HG02973 (cell line): ENCODE measurements at regions not wholly inside any gene's neighbourhood (a gene's known extent, or its start where the extent isn't known, plus 50 kb on each side); places are given as distances from the start of the nearest gene placed in this dataset.

Experiments
- ATAC-seq: cut with Tn5 transposase; IDR thresholded peaks from one replicate; pipeline ENCODE4 v1.9.1; 2021; ENCODE audit warnings: moderate library complexity; ENCODE audit not compliant: unreplicated experiment

DNA sequence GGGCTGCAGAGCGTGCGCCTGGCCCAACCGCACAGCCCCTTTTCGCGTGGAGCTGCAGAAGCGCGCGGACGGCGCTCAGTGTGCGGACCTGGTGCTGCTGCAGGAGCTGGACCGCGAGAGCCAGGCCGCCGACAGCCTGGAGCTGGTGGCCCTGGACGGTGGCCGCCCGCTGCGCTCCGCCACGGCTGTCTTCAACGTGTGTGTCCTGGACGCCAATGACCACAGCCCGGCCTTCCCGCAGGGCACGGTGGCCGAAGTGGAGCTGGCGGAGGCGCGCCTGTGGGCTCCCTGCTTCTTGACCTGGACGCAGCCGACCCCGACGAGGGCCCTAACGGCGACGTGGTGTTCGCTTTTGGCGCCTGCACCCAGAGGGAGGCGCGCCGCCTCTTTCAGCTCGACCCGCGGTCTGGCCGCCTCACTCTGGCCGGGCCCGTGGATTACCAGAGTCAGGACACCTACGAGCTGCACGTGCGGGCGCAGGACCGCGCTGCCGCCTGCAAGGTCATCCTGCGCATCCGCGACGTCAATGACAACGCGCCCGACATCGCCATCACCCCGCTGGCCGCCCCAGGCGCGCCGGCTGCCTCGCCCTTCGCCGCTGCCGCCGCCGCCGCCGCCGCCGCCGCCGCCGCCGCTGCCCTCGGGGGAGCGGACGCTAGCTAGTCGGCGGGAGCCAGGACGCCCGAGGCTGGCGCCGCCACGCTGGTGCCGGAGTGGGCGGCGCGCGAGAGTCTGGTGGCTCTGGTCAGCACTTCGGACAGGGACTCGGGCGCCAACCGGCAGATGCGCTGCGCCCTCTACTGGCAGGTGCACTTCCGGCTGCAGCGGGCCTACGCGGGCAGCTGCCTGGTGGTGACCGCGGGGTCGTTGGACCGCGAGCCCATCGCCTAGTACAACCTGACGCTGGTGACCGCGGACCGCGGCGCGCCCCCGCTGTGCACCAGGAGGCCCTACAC lies 172.2 kb downstream of the OLFM4 start:
- ATAC-seq, result no peak

DNA sequence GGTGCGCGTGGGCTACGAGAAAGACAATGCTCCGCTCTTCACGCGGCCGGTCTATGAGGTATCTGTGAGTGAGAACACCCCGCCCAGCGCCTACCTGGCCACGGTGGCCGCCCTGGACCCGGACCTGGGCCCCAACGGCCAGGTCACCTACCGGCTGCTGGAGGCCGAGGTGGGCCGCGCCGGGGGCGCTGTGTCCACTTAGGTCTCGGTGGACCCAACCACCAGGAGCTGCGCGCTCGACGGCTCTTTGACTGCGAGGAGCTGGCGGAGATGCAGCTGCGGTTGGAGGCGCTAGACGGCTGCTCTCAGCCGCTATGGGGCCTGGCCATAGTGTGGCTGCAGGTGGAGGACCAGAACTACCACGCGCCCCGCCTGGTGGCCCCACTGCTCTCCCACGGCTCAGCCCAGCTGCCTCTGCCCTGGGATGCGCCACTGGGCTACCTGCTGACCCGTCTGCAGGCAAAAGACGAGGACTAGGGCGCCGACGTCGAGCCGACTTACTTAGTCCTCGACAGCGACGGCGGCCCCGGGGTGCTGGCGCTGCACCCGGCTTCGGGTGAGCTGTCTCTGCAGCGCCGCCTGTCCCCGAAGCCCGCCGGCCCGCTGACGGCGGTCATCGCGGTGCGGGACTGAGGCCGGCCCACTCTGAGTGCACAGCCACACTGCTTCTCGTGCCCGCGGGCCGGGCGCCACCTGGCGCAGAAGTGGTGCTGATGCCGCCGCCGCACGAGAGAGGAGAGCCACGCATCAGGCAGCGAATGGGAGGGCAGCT lies 173.0 kb downstream of the OLFM4 start:
- no peak for ATAC-seq

DNA sequence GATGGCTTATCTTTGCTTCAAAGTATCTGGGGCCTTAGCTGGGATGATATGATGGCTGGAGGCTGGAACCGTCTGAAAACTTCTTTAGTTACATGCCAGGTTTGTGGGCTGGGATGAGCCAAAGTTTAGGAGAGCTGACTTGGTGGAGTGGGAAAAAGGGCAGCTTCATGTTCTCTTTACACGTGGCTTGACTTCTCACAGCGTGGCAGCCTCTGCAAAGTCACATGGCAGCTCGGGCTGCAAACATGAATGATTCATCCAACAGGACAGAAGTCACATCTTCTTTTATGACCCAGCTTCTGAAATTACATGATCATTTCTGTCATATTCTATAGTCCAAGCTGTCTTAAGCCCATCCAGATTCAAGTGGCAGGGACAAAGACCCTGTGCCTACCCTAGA lies 176.0 kb downstream of the OLFM4 start:
- ATAC-seq, result no peak

DNA sequence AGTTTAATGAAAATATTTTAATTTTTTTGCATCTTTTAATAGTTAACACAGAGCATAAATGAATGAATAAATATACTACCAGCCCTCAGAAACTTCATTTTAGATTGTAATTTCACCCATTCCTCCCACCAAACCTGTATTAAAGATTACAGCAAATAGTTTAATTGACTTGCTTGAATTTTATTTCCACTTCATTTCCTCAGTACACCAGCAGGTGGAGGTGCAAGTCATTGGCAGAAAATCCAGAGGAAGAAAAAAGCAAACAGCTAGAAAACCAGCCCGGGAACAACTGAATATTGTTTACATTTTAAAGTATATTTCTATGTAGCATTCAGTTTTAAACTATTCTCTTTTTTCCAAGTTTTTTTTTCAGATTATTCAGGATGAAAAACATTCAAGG lies 177.8 kb downstream of the OLFM4 start:
- ATAC-seq, result no peak

DNA sequence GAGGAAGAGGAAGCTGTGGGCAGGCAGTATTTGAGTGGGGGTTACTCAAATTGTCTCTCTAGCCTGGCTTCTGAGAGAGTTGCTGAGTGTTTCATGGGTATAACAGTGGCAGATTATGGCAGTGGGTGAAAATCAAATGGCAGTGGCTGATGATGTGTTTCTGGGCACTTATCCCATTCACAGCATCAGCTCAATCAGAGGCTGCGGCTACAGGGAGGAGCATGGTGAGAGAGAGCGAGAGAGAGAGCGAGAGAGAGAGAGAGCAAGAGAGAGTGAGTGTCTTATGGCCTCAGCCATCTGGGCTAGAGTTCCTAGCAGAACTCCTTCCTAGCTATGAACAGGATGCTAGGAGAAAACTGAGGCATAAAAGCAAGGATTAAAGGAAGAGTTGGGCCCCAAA lies 178.9 kb downstream of the OLFM4 start:
- no peak for ATAC-seq

DNA sequence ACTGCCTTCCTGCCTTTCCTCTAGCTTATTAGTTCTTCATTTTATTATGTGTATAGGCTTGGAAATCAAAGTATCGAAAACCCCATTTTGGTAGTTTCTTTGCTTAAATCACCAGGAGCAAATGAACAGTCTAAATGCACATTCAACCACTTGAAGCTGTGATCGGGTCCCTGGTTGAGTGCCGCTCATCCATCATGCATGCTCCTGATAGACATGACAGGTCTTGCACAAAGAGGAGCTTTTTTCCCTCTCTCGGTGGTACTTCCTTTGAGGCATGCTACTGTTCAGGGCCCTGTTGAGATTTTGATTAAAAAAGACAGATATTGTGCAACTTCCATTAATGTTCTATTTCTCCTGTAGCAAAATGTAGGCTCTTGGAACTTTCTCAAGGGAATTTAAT lies 185.8 kb downstream of the OLFM4 start:
- ATAC-seq, result no peak

DNA sequence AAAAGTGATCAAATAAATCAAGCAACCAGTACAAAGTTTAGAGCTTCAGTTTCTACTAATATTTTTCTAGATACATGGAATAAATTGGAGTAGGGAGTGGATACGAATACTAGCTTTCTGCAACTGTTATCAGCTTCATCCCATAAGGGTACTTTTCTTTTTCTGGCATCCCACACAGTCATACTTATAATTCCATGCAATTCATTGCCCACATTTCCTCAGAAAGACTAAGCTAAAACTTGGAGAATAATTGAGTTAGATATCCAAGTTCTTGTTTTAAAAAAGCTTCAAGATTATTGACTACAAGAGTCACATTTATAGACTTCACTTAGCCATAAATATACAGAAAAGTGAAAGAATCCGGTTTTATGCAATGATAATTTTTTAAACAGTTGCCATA lies 186.9 kb downstream of the OLFM4 start:
- no peak for ATAC-seq

DNA sequence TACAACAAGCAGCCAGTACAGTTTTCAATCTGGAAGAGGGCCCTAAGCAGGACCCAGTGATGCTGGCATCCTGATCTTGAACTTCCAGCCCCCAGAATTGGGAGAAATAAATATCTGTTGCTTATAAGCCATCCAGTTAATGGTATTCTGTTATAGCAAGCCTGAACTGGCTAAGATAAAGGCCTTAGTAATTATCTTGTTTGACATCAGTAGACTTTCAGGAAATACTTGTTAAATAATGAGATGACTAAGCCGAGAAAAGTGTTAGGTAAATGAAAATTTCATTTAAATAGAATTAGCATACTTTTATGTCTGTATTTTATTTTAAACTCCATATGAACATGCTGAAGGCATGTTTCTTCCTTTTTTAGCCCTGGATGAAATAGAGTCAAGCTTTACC lies 188.2 kb downstream of the OLFM4 start:
- ATAC-seq, result no peak

DNA sequence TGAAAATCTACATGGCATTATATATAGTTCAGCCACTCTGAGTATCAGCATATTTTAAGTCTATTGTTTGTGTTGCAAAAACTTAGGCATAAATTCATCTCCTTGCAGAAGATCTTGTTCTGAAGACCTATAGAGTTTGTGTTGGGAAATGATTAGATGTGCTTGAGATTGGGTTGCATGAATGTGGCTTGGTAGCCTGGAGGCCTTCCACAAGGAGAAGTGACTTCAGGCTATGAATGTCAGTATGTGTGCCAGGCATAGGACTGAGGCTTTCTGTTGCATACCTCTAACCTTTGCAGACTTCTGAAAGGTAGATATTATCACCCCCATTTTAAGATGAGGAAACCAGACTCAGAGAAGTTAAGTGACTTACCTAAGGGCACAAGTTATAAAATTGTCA lies 188.6 kb downstream of the OLFM4 start:
- ATAC-seq, result no peak

DNA sequence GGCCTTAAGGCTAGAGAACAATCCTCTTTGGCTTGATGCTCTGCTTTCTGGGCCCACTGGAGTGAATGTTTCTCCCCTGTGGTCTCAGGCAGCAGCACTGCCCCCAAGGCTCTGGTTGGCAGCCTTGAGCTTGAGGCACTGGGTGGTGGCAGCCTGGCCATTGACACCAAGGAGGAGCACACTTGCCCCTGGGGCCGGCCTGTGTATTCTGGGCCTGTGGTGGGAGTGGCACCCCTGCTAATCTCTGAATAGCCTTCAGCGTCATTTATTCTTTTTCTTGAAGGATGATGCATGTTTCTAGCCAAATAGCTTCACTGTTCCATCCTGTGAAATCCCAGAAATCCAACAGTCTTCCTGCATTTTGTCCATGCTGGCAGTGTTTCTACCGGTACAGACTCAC lies 191.4 kb downstream of the OLFM4 start:
- no peak for ATAC-seq

DNA sequence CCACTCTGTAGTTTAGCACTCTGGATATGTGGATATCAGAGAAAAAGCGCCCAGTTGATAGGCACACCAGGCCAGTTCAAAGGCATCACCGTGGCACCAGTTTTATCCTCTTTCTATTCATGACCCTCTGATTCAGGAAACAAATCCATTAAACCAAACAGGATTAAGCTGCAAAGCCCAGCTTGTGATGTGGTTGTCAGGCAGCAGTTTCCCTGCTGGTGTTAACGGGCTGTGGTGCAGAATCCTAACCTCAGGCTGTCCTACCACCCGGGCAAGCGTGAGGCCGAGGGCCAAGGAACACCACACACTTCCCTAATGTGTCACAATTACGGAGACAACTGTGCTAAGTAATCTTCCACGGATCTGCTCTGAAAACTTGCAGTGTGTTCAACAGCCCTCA lies 209.1 kb downstream of the OLFM4 start:
- no peak for ATAC-seq

DNA sequence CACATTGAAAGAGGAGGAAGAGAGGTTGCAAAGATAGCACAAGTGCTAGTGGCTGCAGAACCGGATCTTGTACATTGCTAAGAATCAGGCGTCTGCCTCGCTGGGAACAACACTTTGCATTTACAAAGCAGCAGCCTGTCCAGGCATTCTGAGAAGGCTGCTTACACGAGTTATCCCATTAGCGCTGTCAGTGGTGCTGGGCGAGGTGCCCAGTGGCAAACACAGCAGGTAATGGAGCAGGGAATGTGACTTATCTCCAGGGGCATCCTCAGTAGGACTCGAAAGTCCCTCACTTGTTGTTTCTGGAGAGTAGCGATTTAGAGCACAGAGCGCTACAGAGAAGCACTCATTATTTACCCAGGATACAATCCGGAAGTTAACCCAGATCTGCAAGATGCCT lies 209.6 kb downstream of the OLFM4 start:
- ATAC-seq, result no peak

DNA sequence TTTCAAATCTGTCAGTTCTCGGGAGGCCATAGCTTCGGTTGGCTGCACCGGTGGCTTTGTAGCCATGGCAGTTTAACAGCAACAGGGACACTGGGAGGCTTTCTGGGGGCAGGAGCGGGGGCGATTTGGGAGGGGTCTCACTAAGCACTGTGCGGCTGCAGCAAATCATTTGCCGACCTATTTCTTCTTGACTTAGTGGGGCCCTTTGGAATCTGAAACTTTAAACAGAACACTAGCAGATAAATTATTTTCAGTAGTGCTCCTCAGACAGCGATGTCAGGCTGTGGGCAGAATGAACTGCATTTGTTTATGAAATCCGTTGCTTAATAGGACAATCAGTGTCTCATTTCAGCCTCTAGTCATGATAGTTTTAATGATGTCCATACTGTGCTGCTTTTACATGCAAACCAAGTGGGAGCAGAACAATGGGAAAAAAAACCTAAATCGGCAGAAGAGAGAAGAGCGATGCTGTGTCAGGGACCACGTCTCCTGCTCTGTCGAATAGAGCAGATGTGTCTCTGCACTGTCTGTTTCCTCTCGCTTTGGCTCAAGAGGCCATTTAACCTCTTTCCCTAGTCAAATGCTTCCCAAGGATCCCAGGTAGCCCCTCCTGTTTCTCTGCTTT lies 211.9 kb downstream of the OLFM4 start:
- ATAC-seq, result no peak

DNA sequence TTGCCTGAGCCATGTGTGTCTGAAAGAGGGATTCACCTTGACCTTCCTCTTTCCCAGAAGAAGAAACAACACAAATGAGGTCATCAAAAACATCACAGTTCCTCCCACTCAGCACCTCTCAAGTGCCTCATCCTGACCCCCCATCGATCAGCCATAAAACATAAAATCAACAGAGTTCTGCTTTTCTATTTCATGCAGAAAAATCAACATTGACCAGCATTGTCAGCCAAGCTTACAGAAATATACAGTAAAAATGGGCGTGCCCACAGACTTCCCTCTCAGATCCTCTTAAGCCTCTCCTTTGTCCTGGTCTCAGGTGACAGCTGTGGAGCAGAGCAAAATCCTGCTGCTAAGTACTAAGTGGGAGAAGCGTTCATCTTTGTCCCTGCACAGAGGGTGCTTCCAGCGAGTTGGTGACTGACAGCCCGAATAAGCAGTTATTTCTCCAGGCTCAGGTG lies 213.3 kb downstream of the OLFM4 start:
- ATAC-seq, result no peak

DNA sequence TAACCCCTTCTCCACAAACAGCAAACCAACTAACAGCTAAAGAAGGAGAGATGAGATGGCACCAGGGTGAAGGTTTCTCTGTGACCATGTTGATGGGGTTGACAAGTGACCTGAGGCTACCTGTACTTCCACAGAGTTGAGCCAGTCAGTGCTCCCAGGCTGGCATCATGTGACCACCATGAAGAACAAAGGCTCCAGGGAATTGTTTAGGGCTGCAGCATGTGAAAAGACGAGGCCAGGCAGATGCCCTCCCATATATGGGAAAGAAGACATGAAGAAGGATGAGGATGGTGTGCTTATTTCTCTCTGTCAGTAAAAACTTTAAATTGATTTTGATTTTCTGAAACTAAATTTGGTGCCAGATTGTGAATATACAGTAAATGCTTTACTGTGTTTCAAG lies 220.6 kb downstream of the OLFM4 start:
- no peak for ATAC-seq

DNA sequence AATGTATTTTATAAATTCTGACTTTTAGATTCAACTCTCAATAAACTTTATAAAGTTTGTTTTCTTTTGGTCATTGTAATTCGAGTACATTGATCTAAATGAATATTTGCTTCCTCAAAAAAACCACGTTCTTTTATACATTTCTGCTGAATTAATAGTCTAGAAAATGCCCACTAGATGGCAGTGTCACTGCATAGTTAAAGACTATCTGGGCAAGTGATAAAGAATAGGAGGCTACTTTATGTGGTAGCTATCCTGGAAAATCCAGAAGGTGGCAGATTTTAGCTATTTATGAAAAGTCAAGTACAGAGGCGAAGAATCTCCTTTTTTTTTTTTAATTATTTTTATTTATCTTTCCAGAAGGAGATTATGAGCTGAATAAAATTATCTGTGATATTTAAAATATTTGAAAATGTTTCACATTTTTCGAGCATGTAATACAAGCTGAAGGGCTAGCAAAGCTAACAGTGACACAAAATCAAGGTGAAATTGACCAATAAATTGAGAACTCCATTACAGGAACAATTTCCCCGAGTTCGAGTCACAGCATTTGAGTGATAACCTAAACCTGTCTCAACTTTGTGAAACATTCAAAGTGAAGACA lies 221.8 kb downstream of the OLFM4 start:
- ATAC-seq, result peak; percentile 71

DNA sequence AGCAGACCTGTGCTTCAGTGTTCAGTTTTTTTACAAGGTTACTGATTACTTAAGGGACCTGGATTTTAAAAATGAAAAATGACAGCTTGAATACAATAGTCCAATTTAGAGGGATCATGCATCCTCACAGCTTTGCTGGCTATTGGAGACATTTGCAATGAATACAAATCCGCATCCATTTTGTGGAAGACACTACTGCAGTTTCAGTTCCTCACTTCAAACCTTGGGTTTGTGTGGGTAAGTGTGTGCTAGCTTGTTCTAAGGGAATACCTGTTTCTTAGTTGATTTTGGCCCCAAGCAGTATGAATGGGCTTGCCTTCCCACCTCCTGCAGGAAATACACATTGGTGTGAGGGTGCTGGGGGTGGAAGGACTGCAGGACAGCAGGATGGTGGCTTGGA lies 222.4 kb downstream of the OLFM4 start:
- no peak for ATAC-seq

DNA sequence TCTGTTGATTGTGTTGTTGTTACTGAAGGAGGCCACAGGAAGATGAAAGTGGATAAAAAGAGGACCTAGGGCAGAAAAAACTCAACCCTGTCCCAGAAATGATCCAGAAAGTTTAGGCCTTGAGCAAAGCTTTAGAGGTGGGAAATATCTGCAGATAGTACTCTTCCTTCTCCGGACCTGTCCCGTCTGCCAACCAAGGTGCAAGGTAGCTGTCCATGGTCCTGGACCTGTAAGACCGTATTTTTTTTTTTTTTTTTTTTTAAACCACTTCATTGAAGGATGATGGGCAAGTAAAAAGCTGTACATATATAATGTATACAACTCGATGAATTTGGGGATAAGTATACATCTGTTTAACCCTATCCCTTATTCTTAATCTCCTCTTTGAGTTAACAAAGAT lies 225.9 kb downstream of the OLFM4 start:
- no peak for ATAC-seq

DNA sequence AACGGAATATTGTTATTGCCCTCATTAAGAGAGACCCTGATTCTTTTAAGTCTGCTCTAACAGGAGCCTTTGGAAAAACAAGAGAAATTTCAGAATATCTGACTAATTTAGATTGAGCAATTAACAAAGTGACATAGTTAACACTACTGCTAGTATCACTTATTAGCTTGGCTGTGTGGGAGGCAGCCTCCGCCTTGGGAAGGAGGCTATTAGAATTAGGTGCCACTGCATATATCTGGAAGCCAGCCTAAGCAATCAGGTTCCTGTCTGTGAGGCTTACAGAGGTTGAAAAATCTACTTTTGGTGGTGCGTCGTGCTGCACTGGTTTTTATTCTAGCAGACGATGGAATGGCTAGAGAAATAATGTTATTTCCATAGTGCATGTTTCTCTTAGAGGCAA lies 227.2 kb downstream of the OLFM4 start:
- ATAC-seq, result no peak

DNA sequence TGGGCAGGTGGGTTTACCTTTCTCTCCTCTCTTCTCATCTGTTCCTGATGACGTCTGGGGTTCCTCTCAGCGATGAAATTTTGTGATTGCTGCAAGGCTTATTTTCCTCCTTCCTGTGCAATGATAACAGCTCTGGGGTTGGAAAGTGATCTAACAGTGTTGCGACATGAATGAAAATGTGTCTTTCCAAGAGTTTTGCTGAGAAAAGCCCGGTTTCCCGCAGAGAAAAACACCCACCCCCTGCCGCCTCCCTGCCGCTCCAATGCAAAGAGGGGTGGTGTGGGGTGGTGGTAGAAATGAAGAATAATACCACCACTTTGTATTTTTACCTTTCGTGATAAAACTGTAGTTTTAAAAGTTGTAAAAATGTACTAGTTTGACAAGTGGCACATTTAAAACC lies 232.0 kb downstream of the OLFM4 start:
- ATAC-seq, result no peak

DNA sequence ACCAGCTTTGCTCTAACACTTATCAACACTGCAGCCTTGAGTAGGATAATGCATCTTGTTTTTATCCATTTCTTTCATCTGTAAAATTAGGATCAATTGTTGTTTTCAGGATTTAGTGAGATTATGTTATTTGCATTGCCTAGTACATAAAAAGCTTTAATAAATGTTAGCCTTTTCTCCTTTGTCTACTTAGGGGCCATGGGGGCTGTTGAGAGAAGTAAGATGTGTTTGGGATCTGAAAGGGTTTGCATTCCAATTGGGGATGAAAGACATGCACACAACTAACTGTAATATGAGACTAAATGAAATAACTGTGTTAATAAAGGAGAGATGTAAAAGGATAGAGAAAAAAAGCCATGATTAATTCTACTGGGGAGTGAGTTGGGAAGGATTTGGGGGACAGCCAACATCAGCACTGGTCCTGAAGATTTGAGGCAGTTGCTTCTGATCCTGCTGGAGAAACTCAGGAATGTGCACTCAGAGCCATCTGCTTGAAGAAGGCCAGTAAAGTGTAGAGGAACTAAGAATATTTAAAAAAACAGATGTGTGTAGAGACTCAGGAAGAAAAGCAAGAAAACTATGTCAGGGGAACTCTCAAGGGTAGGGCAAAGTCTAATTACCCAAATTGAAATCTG lies 236.3 kb downstream of the OLFM4 start:
- ATAC-seq, result no peak
